ENCODE measurements at regions not wholly inside any gene's neighbourhood (a gene's known extent, or its start where the extent isn't known, plus 50 kb on each side); places are given as distances from the start of the nearest gene placed in this dataset.

GRCh38 chr22:49535126-49535525, 292.5 kb downstream of the BRD1 start:
- POLR2A ChIA-PET (ENCODE audit: unreplicated experiment): no interaction called here

More at GRCh38 chr22:49535126-49535525, 292.5 kb downstream of the BRD1 start:
- no peaks in the 10 kb centered on the region for H3K27me3 ChIP-seq (ENCODE audit: control insufficient read depth, insufficient read depth, low read length)
- no peak overlapping the region for H2AK5ac ChIP-seq (ENCODE audit: low read depth, low read length)
- CTCF ChIA-PET: no interaction called here
- intact Hi-C loops (cut with micrococcal nuclease) (no loop called here), dilution Hi-C loops (cut with HindIII; ENCODE audit: low sequenced_read_pairs, unreplicated experiment) (no loop called here), in situ Hi-C loops (cut with MboI; ENCODE audit: low sequenced_read_pairs) (no loop called here)
- BruUV-seq (replicated peaks): no TSS peak
- no peak for DNase-seq
- H3K4me3 ChIP-seq (ENCODE audit: insufficient read depth, low read depth, low read length): no peak overlapping the region
- H4K8ac ChIP-seq (ENCODE audit: low read depth in 2 of 2, low read length in 2 of 2): no peak overlapping the region
- no peaks in the 10 kb centered on the region for H4K20me1 ChIP-seq (ENCODE audit: insufficient read depth, low read length)
- no peak overlapping the region for H3K14ac ChIP-seq (replicated peaks; ENCODE audit: low read depth, low read length)
- no peak overlapping the region for H2BK120ac ChIP-seq (ENCODE audit: low read depth, low read length)
- 70% methylated on average over 8 of the region's 9 CpGs; no CpG with 5 or more reads in 1 of the 2 experiments for WGBS, 2 experiments (ENCODE audit: extremely low coverage in 2 of 2, insufficient read length in 1 of 2)
- no peak overlapping the region for H3K56ac ChIP-seq (ENCODE audit: extremely low read depth, insufficient read depth, low read length)
- H3K27ac ChIP-seq (ENCODE audit: insufficient read depth, low read length): no peak overlapping the region
- no peak overlapping the region for H2AK9ac ChIP-seq (replicated peaks; ENCODE audit: low read depth, low read length, poor library complexity)
- H3K4me1 ChIP-seq (ENCODE audit: control insufficient read depth, insufficient read depth, low read length): no peaks in the 10 kb centered on the region
- H4K91ac ChIP-seq (ENCODE audit: insufficient read depth, low read depth, low read length): no peak overlapping the region
- H3K9ac ChIP-seq (ENCODE audit: low read depth, low read length): no peak overlapping the region
- H3K79me1 ChIP-seq (ENCODE audit: low read depth in 1 of 2, low read length in 2 of 2): no peaks in the 10 kb centered on the region
- no peak for ATAC-seq (ENCODE audit: low read depth)
- H2BK20ac ChIP-seq (ENCODE audit: low read depth, low read length): no peak overlapping the region
- no peak overlapping the region for H2AFZ ChIP-seq (replicated peaks; ENCODE audit: low read length, poor library complexity)
- no peak overlapping the region for H2BK5ac ChIP-seq (ENCODE audit: low read depth, low read length, poor library complexity, severe bottlenecking)
- no peak overlapping the region for H3K4me2 ChIP-seq (ENCODE audit: low read depth, low read length)
- H4K5ac ChIP-seq (ENCODE audit: low read depth, low read length): no peak overlapping the region
- peaks cover 49% of the 10 kb centered on the region for H3K9me3 ChIP-seq (ENCODE audit: control insufficient read depth, insufficient read depth, low read length)
- H3K18ac ChIP-seq (ENCODE audit: low read depth, low read length): no peak overlapping the region
- TF ChIP-seq CEBPB (IDR thresholded peaks at IDR 0.05; ENCODE audit: low read depth, low read length): no peak
- TF ChIP-seq POLR2A (IDR thresholded peaks at IDR 0.05; ENCODE audit: low read depth, low read length): no peak
- no peak for TF ChIP-seq SMC3 (IDR thresholded peaks at IDR 0.05; ENCODE audit: low read depth, low read length)
- TF ChIP-seq MXI1 (IDR thresholded peaks at IDR 0.05; ENCODE audit: borderline replicate concordance, low read depth, low read length): no peak
- H3K36me3 ChIP-seq (ENCODE audit: control insufficient read depth, insufficient read depth, low read length): no peaks in the 10 kb centered on the region
- no peak overlapping the region for H3K4ac ChIP-seq (ENCODE audit: low read depth, low read length)
- H2BK15ac ChIP-seq (ENCODE audit: low read depth, low read length): no peak overlapping the region
- H3K23ac ChIP-seq (ENCODE audit: low read depth, low read length): no peak overlapping the region
- no peaks in the 10 kb centered on the region for H3K9me1 ChIP-seq (ENCODE audit: insufficient read depth, low read length)

Measured in IMR-90 (cell line).